ENCODE measurements at regions not wholly inside any gene's neighbourhood (a gene's known extent, or its start where the extent isn't known, plus 50 kb on each side); places are given as distances from the start of the nearest gene placed in this dataset.

DNA sequence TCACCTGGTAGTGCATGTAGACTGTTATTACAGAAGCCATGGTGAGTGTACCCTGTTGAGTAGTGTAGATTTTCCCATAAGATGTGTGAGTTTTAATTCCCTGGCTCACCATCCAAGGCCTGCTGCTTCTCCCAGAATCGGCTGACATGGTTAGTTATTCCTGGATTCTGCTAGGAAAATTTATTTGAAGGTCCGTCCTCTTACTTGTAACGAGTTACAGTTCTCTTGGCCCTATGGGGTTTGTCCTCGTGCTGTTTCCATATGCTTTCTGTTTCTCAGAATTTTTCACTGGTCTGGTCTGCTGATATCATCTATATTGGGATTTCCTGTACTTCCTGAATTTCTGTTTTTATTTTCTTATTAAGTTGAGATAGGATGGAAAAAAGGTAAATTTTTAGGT, 423.3 kb upstream of the RGS6 start (continued):
- no peak for TF ChIP-seq ZNF462 (CRISPR knock-in tag; IDR thresholded peaks at IDR 0.05)
- TF ChIP-seq CREB1 (CRISPR knock-in tag; IDR thresholded peaks at IDR 0.05; ENCODE audit: low read depth) = no peak
- no peak for TF ChIP-seq REST (IDR thresholded peaks at IDR 0.05; ENCODE audit: unreplicated experiment)
- TF ChIP-seq POLR2AphosphoS5 (IDR thresholded peaks at IDR 0.05; ENCODE audit: low read depth) = no peak

GRCh38 chr14:71511152-71511551, 421.1 kb upstream of the RGS6 start:
- Mint-ChIP-seq H3K4me3 (no peak overlapping the region), H3K27me3 (ENCODE audit: insufficient read depth, low read depth, poor library complexity) (no peaks in the 10 kb centered on the region), H3K4me1 (peaks cover 14% of the 10 kb centered on the region), H3K27ac (0 out of 2 replicates have a peak overlapping the region, but pooled peaks have one; percentile 41), H3K9me3 (no peaks in the 10 kb centered on the region), H3K36me3 (ENCODE audit: low read depth) (peaks cover 7% of the 10 kb centered on the region; the same call in 2 of the 3 replicates)
- no peaks in the 10 kb centered on the region for H3K27me3 ChIP-seq (ENCODE audit: insufficient read depth)
- no peak overlapping the region for H3K4me3 ChIP-seq
- DNase-seq (ENCODE audit: low spot score) (no peak), ATAC-seq (peak; percentile 70)
- no peak for TF ChIP-seq STAT1 (IDR thresholded peaks at IDR 0.05; ENCODE audit: unreplicated experiment)
- TF ChIP-seq, protein P1, sequence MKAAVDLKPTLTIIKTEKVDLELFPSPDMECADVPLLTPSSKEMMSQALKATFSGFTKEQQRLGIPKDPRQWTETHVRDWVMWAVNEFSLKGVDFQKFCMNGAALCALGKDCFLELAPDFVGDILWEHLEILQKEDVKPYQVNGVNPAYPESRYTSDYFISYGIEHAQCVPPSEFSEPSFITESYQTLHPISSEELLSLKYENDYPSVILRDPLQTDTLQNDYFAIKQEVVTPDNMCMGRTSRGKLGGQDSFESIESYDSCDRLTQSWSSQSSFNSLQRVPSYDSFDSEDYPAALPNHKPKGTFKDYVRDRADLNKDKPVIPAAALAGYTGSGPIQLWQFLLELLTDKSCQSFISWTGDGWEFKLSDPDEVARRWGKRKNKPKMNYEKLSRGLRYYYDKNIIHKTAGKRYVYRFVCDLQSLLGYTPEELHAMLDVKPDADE (IDR thresholded peaks at IDR 0.05) = no peak
- TF ChIP-seq NANOG (IDR thresholded peaks at IDR 0.05; ENCODE audit: borderline replicate concordance) = no peak
- no peak for TF ChIP-seq EZH2 (IDR thresholded peaks at IDR 0.05; ENCODE audit: low read depth, unreplicated experiment)
- TF ChIP-seq EZH2phosphoT487 (IDR thresholded peaks at IDR 0.05; ENCODE audit: unreplicated experiment) = no peak
- TF ChIP-seq, protein P2, sequence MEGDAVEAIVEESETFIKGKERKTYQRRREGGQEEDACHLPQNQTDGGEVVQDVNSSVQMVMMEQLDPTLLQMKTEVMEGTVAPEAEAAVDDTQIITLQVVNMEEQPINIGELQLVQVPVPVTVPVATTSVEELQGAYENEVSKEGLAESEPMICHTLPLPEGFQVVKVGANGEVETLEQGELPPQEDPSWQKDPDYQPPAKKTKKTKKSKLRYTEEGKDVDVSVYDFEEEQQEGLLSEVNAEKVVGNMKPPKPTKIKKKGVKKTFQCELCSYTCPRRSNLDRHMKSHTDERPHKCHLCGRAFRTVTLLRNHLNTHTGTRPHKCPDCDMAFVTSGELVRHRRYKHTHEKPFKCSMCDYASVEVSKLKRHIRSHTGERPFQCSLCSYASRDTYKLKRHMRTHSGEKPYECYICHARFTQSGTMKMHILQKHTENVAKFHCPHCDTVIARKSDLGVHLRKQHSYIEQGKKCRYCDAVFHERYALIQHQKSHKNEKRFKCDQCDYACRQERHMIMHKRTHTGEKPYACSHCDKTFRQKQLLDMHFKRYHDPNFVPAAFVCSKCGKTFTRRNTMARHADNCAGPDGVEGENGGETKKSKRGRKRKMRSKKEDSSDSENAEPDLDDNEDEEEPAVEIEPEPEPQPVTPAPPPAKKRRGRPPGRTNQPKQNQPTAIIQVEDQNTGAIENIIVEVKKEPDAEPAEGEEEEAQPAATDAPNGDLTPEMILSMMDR (conservative IDR thresholded peaks at IDR 0.05; ENCODE audit: low read depth in 2 of 2) = peak in 1 of 2 experiments; percentile 16; a peak in 1 of 4 replicates
- no peak overlapping the region for H3K4me2 ChIP-seq
- H3K36me3 ChIP-seq (ENCODE audit: insufficient read depth) = no peaks in the 10 kb centered on the region
- no peaks in the 10 kb centered on the region for H3K9me2 ChIP-seq (ENCODE audit: insufficient read depth)
- H4K20me1 ChIP-seq (replicated peaks; ENCODE audit: insufficient read depth) = no peaks in the 10 kb centered on the region; the same call in 1 of the 2 replicates
- H3K4me1 ChIP-seq (ENCODE audit: insufficient read depth) = peaks cover 11% of the 10 kb centered on the region
- no peaks in the 10 kb centered on the region for H3F3A ChIP-seq (replicated peaks; ENCODE audit: low read depth)
- H3K79me2 ChIP-seq (replicated peaks; ENCODE audit: insufficient read depth) = peaks cover 44% of the 10 kb centered on the region
- no peak overlapping the region for H3K27ac ChIP-seq (ENCODE audit: low read depth)
- no peak overlapping the region for H2AFZ ChIP-seq

Measured in GM23338 (cell line).